ENCODE measurements at regions not wholly inside any gene's neighbourhood (a gene's known extent, or its start where the extent isn't known, plus 50 kb on each side); places are given as distances from the start of the nearest gene placed in this dataset.

DNA sequence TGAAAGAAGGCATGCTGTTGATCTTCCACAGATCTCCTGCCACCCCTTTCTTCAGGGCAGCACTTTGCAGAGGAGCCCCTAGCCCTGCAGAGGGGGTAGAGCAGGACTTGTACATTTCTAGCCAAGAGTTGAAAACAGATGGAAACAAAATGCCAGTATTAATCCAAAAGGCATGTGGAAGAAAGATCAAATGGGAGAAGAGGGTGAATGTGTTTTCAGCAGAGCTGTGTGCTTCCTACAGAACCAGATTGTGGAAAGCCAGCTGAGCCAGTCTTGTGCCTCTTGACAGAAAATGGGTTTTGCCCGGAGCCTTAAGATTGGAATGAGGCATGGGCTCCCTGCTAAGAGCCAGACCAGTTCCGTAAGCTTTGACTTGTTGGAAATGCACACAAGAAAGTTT, 105.2 kb upstream of the TSPAN2 start:
- Histone ChIP-seq H3K23me2 (ENCODE audit: insufficient read length, low read depth, low read length, poor library complexity, severe bottlenecking) (no peaks in the 10 kb centered on the region), H3K9me3 (ENCODE audit: control insufficient read depth, low read depth, low read length) (no peaks in the 10 kb centered on the region), H3K4ac (ENCODE audit: low read depth, low read length) (no peak overlapping the region), H3K4me2 (ENCODE audit: insufficient read depth, insufficient read length, low read length) (no peak overlapping the region), H3K9ac (ENCODE audit: extremely low read depth, insufficient read length, low read length) (no peak overlapping the region), H4K8ac (replicated peaks; ENCODE audit: insufficient read length, low read depth, low read length) (no peak overlapping the region), H2BK120ac (ENCODE audit: low read depth, low read length, poor library complexity, severe bottlenecking) (no peak overlapping the region), H3K79me1 (ENCODE audit: insufficient read depth, low read depth, low read length, poor library complexity, severe bottlenecking) (no peaks in the 10 kb centered on the region), H3K4me1 (ENCODE audit: insufficient read depth, low read length) (no peaks in the 10 kb centered on the region), H3K27me3 (ENCODE audit: insufficient read depth, low read length) (no peaks in the 10 kb centered on the region), H2BK5ac (ENCODE audit: insufficient read length, low read length) (no peak overlapping the region), H2BK20ac (ENCODE audit: low read depth, low read length, poor library complexity, severe bottlenecking) (no peak overlapping the region), H4K91ac (ENCODE audit: insufficient read length, low read depth, low read length) (no peak overlapping the region), H4K20me1 (ENCODE audit: control insufficient read depth, insufficient read depth, insufficient read length) (no peaks in the 10 kb centered on the region), H3K23ac (ENCODE audit: insufficient read length, low read depth, low read length) (no peak overlapping the region), H2BK15ac (ENCODE audit: low read depth, low read length) (no peak overlapping the region), H3K56ac (ENCODE audit: insufficient read length, low read depth, low read length) (no peak overlapping the region), H3K27ac (ENCODE audit: insufficient read length, low read depth, low read length) (no peak overlapping the region), H3T11ph (ENCODE audit: low read length) (no peak overlapping the region), H3K14ac (ENCODE audit: insufficient read depth, low read length) (no peak overlapping the region), H2AFZ (ENCODE audit: low read length) (no peak overlapping the region), H3K79me2 (ENCODE audit: insufficient read depth, low read length) (no peaks in the 10 kb centered on the region), H2BK12ac (ENCODE audit: insufficient read length, low read depth, low read length) (no peak overlapping the region), H3K18ac (ENCODE audit: insufficient read length, low read depth, low read length) (no peak overlapping the region), H4K5ac (ENCODE audit: insufficient read length, low read depth, low read length) (no peak overlapping the region), H2AK5ac (ENCODE audit: insufficient read length, low read length) (no peak overlapping the region)
- Mint-ChIP-seq H3K27me3 (ENCODE audit: low read depth) (peaks cover 1% of the 10 kb centered on the region; the same call in 1 of the 2 replicates), H3K27ac (no peak overlapping the region), H3K4me3 (no peak overlapping the region), H3K9me3 (no peaks in the 10 kb centered on the region), H3K36me3 (ENCODE audit: insufficient read depth in 1 of 3, low read depth in 3 of 3) (no peaks in the 10 kb centered on the region), H3K4me1 (peaks cover 0 to 2% of the 10 kb centered on the region in 2 experiments; a peak in 1 of 4 replicates)
- TF ChIP-seq, protein P1, sequence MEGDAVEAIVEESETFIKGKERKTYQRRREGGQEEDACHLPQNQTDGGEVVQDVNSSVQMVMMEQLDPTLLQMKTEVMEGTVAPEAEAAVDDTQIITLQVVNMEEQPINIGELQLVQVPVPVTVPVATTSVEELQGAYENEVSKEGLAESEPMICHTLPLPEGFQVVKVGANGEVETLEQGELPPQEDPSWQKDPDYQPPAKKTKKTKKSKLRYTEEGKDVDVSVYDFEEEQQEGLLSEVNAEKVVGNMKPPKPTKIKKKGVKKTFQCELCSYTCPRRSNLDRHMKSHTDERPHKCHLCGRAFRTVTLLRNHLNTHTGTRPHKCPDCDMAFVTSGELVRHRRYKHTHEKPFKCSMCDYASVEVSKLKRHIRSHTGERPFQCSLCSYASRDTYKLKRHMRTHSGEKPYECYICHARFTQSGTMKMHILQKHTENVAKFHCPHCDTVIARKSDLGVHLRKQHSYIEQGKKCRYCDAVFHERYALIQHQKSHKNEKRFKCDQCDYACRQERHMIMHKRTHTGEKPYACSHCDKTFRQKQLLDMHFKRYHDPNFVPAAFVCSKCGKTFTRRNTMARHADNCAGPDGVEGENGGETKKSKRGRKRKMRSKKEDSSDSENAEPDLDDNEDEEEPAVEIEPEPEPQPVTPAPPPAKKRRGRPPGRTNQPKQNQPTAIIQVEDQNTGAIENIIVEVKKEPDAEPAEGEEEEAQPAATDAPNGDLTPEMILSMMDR (conservative IDR thresholded peaks at IDR 0.05) = no peak
- WGBS (ENCODE audit: extremely low coverage, insufficient read length, low lambda C conversion rate) = no CpG with 5 or more reads among the region's 2 CpGs
- DNase-seq = no peak
